Lower leg skin (tissue), 4 donors: ENCODE measurements at regions not wholly inside any gene's neighbourhood (a gene's known extent, or its start where the extent isn't known, plus 50 kb on each side); places are given as distances from the start of the nearest gene placed in this dataset.

ENCODE experiments used
- DNase-seq, 2 donors: peaks; one replicate each; pipeline ENCODE4 v3.0.0-alpha.2; 2019; ENCODE audit warnings: low spot score in 2 of 2
- H3K4me3 ChIP-seq: fragments of 200-600 bp; sonication (generic); 2 replicates; pipeline ENCODE4 v1.5.1; 2017; ENCODE audit warnings: mild to moderate bottlenecking, low read depth; ENCODE audit not compliant: poor library complexity, severe bottlenecking
- CTCF ChIP-seq, 3 donors: fragments of 450-650 bp; IDR thresholded peaks; one replicate each; pipeline ENCODE4 v1.5.1; 2016; ENCODE audit warnings: antibody characterized with exemption in 3 of 3, mild to moderate bottlenecking in 3 of 3, moderate library complexity in 2 of 3
- POLR2A ChIP-seq, 2 donors: fragments of 450-650 bp; IDR thresholded peaks; one replicate each; pipeline ENCODE4 v1.6.1; 2016 to 2017; ENCODE audit warnings: antibody characterized with exemption in 2 of 2, mild to moderate bottlenecking in 1 of 2, moderate library complexity in 1 of 2
- WGBS, 2 donors: methylation state at CpG; one replicate each; pipeline ENCODE4 v1.1.5; 2018; 5-methylcytosine and 5-hydroxymethylcytosine counted together
- intact Hi-C: fragments of 100-400 bp; cut with DNase I; formaldehyde crosslinking; loops from one replicate; pipeline ENCODE4 v1.15.0; 2023; ENCODE audit warnings: low total_unique reads

GRCh38 chr4:63440236-63440635, 969.0 kb downstream of the TECRL start:
- H3K4me3 ChIP-seq = no peak overlapping the region
- no peak for TF ChIP-seq CTCF (IDR thresholded peaks at IDR 0.05)
- TF ChIP-seq POLR2A (IDR thresholded peaks at IDR 0.05) = no peak

GRCh38 chr4:63430105-63430504, 979.1 kb downstream of the TECRL start:
- intact Hi-C loops = no loop called here
- WGBS, 2 donors = 76 to 93% methylated on average over 1 of the region's 1 CpG
- no peak for TF ChIP-seq CTCF (IDR thresholded peaks at IDR 0.05)
- TF ChIP-seq POLR2A (IDR thresholded peaks at IDR 0.05) = no peak
- DNase-seq = no peak
- no peak overlapping the region for H3K4me3 ChIP-seq

More at GRCh38 chr4:63440236-63440635, 969.0 kb downstream of the TECRL start:
- intact Hi-C loops = no loop called here
- DNase-seq = no peak

- H3K4me3 ChIP-seq = no peak overlapping the region
- 81 to 94% methylated on average over 4 of the region's 4 CpGs for WGBS, 2 donors
- no peak for DNase-seq
- intact Hi-C loops = no loop called here
- no peak for TF ChIP-seq CTCF (IDR thresholded peaks at IDR 0.05)
- no peak for TF ChIP-seq POLR2A (IDR thresholded peaks at IDR 0.05)
These were observed 1013.0 kb downstream of the TECRL start for GRCh38 chr4:63396269-63396668.

GRCh38 chr4:63393544-63393943, 1015.7 kb downstream of the TECRL start:
- H3K4me3 ChIP-seq = no peak overlapping the region
- intact Hi-C loops = no loop called here
- DNase-seq = no peak
- TF ChIP-seq POLR2A (IDR thresholded peaks at IDR 0.05) = no peak
- no peak for TF ChIP-seq CTCF (IDR thresholded peaks at IDR 0.05)

GRCh38 chr4:63379750-63380522, 1029.3 kb downstream of the TECRL start:
- H3K4me3 ChIP-seq = no peak overlapping the region
- intact Hi-C loops = no loop called here
- 86% methylated on average over 8 of the region's 8 CpGs for WGBS, 2 donors
- no peak for TF ChIP-seq POLR2A (IDR thresholded peaks at IDR 0.05)
- no peak for TF ChIP-seq CTCF (IDR thresholded peaks at IDR 0.05)
- no peak for DNase-seq

GRCh38 chr4:63371001-63371400, 1038.2 kb downstream of the TECRL start:
- TF ChIP-seq POLR2A (IDR thresholded peaks at IDR 0.05) (no peak), CTCF (IDR thresholded peaks at IDR 0.05) (no peak)
- intact Hi-C loops = no loop called here
- no peak for DNase-seq
- no peak overlapping the region for H3K4me3 ChIP-seq
